Loucy (cell line): ENCODE measurements at regions not wholly inside any gene's neighbourhood (a gene's known extent, or its start where the extent isn't known, plus 50 kb on each side); places are given as distances from the start of the nearest gene placed in this dataset.

Source experiments
- EZH2phosphoT487 ChIP-seq: fragments of 200-600 bp; IDR thresholded peaks from 2 replicates; pipeline ENCODE4 v1.6.1; 2018; ENCODE audit warnings: antibody characterized with exemption, mild to moderate bottlenecking, moderate library complexity, borderline replicate concordance
- TF ChIP-seq, protein P1 (sequence below): fragments of 200-600 bp; sonication (generic); conservative IDR thresholded peaks from 2 replicates; pipeline ENCODE4 v1.5.1; 2014; ENCODE audit warnings: mild to moderate bottlenecking, antibody characterized with exemption, low read length

DNA sequence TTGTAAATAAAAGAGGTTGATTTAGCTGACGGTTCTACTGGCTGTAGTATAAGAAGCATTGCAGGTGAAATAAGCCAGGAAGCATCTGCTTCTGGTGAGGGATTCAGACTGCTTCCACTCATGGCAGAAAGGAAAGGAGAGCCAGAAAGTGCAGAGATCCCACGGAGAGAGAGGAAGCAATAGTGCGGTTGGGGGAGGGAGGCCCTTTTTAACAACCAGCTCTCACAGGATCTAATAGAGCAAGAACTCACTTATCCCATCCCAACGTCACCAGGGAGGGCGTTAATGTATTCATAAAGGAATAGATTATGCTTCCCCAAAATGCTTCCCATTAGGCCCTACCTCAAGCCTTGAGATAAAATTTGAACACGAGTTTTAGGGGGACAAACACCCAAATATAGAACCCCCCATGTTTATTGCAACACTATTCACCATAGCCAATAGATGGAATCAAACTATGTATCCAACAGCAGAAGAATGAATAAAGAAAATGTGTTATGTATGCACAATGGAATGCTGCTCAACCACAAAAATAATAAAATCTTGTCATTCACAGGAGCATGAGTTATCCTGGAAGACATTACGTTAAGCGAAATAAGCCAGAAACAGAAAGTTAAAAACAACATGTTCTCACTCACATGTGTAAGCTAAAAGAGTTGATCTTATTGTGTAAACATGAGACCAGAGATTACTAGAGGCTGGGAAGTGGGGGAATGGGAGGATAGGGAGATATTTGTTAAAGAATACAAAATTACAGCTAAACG lies 908.3 kb upstream of the ANO3 start:
- no peak for TF ChIP-seq EZH2phosphoT487
- TF ChIP-seq, protein P1, sequence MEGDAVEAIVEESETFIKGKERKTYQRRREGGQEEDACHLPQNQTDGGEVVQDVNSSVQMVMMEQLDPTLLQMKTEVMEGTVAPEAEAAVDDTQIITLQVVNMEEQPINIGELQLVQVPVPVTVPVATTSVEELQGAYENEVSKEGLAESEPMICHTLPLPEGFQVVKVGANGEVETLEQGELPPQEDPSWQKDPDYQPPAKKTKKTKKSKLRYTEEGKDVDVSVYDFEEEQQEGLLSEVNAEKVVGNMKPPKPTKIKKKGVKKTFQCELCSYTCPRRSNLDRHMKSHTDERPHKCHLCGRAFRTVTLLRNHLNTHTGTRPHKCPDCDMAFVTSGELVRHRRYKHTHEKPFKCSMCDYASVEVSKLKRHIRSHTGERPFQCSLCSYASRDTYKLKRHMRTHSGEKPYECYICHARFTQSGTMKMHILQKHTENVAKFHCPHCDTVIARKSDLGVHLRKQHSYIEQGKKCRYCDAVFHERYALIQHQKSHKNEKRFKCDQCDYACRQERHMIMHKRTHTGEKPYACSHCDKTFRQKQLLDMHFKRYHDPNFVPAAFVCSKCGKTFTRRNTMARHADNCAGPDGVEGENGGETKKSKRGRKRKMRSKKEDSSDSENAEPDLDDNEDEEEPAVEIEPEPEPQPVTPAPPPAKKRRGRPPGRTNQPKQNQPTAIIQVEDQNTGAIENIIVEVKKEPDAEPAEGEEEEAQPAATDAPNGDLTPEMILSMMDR = no peak
